Stimulated activated naive CD8-positive, alpha-beta T cell treated with anti-CD3 and anti-CD28 coated beads, Interleukin-15, amount 100 ng/mL, for 72 hours (primary cell): ENCODE measurements at regions not wholly inside any gene's neighbourhood (a gene's known extent, or its start where the extent isn't known, plus 50 kb on each side); places are given as distances from the start of the nearest gene placed in this dataset.
"Not testable (repeated sequence)": the region's sequence is repeated elsewhere in the genome, so short reads cannot be mapped to it uniquely, and the experiment has no call there.

Experiments used
- ATAC-seq: fragments of 150-1000 bp; cut with Tn5 transposase; 2 replicates; pipeline ENCODE4 v1.10.0; 2021; ENCODE audit warnings: mild to moderate bottlenecking, moderate library complexity
- DNase-seq, 2 donors: peaks; one replicate each; pipeline ENCODE4 v3.0.0; 2021 to 2022
- H3K27ac Mint-ChIP-seq, 2 donors: one replicate each; pipeline ENCODE4 v1.8.0; 2022; ENCODE audit warnings: mild to moderate bottlenecking in 2 of 2, mixed read lengths in 2 of 2, moderate library complexity in 2 of 2
- H3K27me3 Mint-ChIP-seq: one replicate; pipeline ENCODE4 v1.8.0; 2022; ENCODE audit warnings: mixed read lengths
- H3K4me1 Mint-ChIP-seq: one replicate; pipeline ENCODE4 v1.8.0; 2022; ENCODE audit warnings: mild to moderate bottlenecking, mixed read lengths
- H3K4me3 Mint-ChIP-seq, 2 donors: one replicate each; pipeline ENCODE4 v1.8.0; 2022; ENCODE audit warnings: mild to moderate bottlenecking in 2 of 2, mixed read lengths in 2 of 2, moderate library complexity in 1 of 2
- H3K9me3 Mint-ChIP-seq, 2 donors: one replicate each; pipeline ENCODE4 v1.8.0; 2022; ENCODE audit warnings: mixed read lengths in 2 of 2

DNA sequence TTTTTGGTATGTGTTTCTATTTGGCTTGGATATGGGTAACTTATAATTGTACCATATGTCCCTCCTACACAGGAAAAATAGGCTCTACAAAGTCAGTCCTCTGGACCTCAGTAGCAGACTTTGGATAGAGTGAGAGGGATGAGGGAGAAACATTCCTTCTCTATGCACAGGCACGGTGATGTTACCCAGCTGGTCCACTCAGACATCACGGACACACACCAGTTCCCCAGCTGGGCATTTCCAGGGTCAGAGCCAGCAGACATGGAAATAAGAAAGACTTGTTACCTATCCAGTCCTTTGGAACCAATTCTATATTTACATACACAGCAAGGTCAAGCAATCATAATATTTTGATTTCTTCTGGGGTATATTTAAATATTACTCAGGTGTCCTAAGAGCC lies 433.1 kb upstream of the KCNMB2 start:
- ATAC-seq, result no peak
- no peaks in the 10 kb centered on the region for H3K9me3 Mint-ChIP-seq

DNA sequence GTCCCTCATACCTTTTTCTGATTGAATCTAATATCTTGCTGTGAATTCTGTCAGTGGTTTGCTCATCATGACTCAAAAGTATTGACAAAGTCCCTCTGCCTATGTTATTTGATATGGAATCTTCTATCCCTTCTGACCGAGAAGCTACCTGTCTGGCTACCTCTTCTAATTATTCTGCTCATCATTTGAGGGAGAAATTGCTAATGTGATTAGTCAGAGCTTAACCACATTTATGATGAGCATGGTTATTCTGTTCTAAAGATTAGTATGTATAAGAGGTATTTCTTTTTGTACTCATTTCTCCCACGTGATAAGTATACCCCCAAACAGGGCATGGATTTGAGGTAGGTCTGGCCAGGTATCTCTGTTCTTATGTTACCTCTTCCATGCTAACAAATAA lies 428.4 kb upstream of the KCNMB2 start:
- no peak overlapping the region for H3K4me3 Mint-ChIP-seq
- DNase-seq, result no peak
- H3K4me1 Mint-ChIP-seq, result no peaks in the 10 kb centered on the region
- no peaks in the 10 kb centered on the region for H3K9me3 Mint-ChIP-seq
- no peaks in the 10 kb centered on the region for H3K27me3 Mint-ChIP-seq
- ATAC-seq, result no peak
- peak overlapping the region in 1 of 2 donors; percentile 34 for H3K27ac Mint-ChIP-seq

More for the DNA sequence above, 433.1 kb upstream of the KCNMB2 start:
- DNase-seq, result no peak
- Mint-ChIP-seq H3K27ac (no peak overlapping the region), H3K4me1 (no peaks in the 10 kb centered on the region), H3K4me3 (no peak overlapping the region), H3K27me3 (no peaks in the 10 kb centered on the region)

DNA sequence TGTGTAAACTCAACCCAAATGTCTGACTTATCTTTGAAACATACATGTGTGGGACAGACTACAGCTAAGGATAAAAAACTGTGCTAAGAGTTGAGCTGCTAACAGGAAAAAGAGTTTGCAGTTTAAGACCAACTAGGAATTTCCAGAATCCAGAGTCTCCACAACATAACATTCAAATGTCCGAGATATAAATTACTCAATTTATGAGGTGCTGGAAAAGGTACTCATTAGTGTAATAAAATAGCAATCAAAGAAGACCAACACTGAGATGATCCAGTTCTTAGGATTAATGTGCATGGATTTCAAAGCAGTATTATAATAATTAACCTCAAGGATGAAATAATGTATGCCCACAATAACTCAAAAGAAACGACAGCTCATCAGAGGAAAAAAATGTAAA lies 426.5 kb upstream of the KCNMB2 start:
- DNase-seq (no peak), ATAC-seq (no peak)
- Mint-ChIP-seq H3K4me1 (no peaks in the 10 kb centered on the region), H3K4me3 (no peak overlapping the region), H3K27ac (no peak overlapping the region), H3K9me3 (no peaks in the 10 kb centered on the region), H3K27me3 (no peaks in the 10 kb centered on the region)

DNA sequence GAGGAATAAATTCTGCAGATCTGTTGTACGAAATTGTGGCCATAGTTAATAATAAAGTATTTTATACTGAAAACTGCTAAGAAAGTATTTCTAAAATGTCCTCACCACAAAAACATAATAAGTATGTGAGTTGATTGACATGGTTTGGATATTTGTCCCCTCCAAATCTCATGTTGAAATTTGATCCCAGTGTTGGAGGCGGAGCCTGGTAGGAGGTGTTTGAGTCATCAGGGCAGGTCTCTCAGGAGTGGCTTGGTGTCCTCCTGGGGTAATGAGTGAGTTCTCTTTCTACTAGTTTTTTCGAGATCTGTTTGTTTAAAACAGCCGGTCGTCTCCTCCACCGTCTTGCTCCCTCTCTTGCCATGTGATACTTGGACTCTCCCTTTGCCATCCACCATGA lies 424.1 kb upstream of the KCNMB2 start:
- Mint-ChIP-seq H3K4me1 (no peaks in the 10 kb centered on the region), H3K4me3 (no peak overlapping the region), H3K27ac (no peak overlapping the region), H3K27me3 (no peaks in the 10 kb centered on the region), H3K9me3 (no peaks in the 10 kb centered on the region)
- ATAC-seq, result no peak
- DNase-seq, result peak in 1 of 2 donors; percentile 13

DNA sequence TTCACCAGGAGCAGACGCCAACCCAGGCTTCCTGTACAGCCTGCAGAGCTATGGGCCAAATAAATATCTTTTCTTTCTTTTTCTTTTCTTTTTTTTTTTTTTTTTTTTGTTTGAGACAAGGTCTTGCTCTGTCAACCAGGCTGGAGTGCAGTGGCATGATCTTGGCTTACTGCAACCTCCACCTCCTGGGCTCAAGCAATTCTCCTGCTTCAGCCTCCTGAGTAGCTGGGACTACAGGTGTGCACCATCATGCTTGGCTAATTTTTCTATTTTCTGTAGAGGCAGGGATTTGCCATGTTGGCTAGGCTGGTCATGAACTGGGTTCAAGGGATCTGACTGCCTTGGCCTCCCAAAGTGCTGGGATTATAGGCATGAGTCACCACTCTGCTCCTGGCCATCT lies 423.7 kb upstream of the KCNMB2 start:
- not testable (repeated sequence) for ATAC-seq, H3K9me3 Mint-ChIP-seq

DNA sequence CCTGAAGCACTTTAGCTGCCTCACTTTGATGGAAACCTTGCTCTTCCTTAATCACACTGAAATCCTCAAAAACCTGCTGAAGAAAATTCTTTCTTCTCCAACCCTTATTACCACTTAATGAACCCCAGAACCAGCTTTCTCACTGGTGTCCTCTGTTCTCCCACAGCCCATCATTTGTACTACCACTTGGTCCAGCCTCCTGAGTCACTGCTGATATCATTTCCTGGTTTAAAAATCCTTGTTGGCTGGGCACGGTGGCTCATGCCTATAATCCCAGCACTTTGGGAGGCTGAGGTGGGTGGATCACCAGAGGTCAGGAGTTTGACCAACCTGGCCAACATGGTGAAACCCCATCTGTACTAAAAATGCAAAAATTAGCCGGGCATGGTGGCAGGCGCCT lies 418.6 kb upstream of the KCNMB2 start:
- Mint-ChIP-seq H3K27me3 (no peaks in the 10 kb centered on the region), H3K27ac (no peak overlapping the region), H3K9me3 (peaks cover 12 to 16% of the 10 kb centered on the region in 2 donors), H3K4me1 (no peaks in the 10 kb centered on the region), H3K4me3 (no peak overlapping the region)
- no peak for DNase-seq
- ATAC-seq, result no peak

More for the DNA sequence above, 423.7 kb upstream of the KCNMB2 start:
- not testable (repeated sequence) for H3K27ac Mint-ChIP-seq, H3K4me1 Mint-ChIP-seq, H3K27me3 Mint-ChIP-seq, DNase-seq, H3K4me3 Mint-ChIP-seq

DNA sequence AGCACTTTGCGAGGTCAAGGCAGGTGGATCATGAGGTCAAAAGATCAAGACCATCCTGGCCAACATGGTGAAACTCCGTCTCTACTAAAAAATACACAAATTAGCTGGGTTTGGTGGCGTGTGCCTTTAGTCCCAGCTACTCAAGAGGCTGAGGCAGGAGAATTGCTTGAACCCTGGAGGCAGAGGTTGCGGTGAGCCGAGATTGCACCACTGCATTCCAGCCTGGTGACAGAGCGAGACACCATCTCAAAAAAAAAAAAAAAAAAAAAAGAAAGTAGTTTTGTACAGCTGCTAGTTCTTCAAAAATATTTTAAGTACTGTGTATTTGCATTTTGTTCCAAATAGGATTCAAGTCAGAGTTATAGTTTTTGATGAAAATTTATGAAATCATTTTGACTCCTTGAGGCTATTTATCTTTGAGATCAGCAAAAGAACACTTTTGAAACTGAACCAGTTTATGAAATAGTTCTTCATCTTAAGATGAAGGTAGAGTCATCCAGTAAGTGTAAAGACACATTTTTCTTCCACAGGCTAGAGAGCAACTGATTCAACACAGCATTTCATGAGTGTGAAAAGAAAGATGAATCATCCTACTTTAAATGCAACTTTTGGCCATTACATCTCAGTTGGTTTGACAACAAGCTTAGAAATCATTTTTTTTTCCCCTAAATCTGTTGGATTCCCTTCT lies 416.5 kb upstream of the KCNMB2 start:
- H3K27ac Mint-ChIP-seq, result peak overlapping the region in 1 of 2 donors; percentile 64
- H3K9me3 Mint-ChIP-seq, result peaks cover 12 to 16% of the 10 kb centered on the region in 2 donors
- not testable (repeated sequence) for H3K4me3 Mint-ChIP-seq, DNase-seq, ATAC-seq, H3K27me3 Mint-ChIP-seq, H3K4me1 Mint-ChIP-seq

DNA sequence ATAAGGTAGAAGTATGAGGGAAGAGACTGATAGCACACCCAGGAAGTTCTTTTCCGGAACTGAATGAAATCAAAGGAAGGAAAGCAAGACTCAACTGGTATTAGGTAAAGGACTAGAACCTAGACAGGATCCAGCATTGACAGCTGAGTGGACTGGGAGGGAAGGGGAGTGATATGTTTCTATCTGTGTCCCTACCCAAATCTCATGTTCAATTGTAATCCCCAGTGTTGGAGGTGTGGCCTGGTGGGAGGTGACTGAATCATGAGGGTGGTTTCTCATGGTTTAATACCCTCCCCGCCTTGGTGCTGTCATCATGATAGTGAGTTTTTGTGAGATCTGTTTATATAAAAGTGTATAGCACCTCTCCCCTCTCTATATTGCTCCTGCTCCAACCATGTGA lies 415.9 kb upstream of the KCNMB2 start:
- H3K27me3 Mint-ChIP-seq, result no peaks in the 10 kb centered on the region
- H3K4me3 Mint-ChIP-seq, result no peak overlapping the region
- peak; percentile 49 for ATAC-seq
- H3K4me1 Mint-ChIP-seq, result no peaks in the 10 kb centered on the region
- DNase-seq, result no peak
- H3K27ac Mint-ChIP-seq, result no peak overlapping the region
- peaks cover 12 to 16% of the 10 kb centered on the region in 2 donors for H3K9me3 Mint-ChIP-seq

DNA sequence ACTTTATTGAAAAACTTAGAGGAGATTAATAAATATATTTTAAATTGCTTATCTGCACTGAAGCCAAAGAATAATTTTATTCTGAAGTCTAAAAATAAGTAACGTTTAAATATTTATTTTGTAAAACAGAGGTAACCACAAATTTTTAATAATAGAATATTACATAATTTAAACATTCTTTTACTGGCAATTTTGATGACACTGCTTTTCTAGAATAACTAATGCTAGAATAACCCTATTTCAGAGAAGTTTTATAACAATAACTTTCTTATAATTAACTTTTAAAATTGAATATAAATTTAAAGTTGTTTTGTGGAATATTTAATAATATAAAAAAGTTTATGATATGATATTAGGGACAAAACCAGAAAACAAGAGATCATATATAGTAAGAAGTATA lies 409.6 kb upstream of the KCNMB2 start:
- Mint-ChIP-seq H3K4me1 (no peaks in the 10 kb centered on the region), H3K27ac (no peak overlapping the region), H3K27me3 (no peaks in the 10 kb centered on the region), H3K4me3 (no peak overlapping the region), H3K9me3 (no peaks in the 10 kb centered on the region)
- DNase-seq (no peak), ATAC-seq (no peak)

DNA sequence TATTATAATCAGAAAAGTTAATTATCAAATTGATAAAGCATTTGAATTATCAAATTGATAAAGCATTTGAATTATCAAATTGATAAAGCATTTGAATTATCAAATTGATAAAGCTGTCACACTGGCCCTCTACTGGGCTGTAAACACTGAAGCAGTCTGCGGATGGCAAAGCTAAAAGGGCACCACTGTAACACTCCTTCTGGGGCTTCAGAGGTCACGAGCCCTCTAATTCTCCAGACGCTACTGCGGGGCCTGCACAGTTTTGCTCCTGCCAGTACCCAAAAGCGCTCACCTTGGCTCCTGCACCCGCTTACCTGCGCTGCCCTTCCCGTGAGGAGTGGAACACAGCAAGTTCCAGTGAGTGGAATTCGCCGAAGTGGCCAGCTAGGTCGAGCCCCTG lies 409.0 kb upstream of the KCNMB2 start:
- DNase-seq (no peak), ATAC-seq (no peak)
- Mint-ChIP-seq H3K27me3 (no peaks in the 10 kb centered on the region), H3K4me1 (no peaks in the 10 kb centered on the region), H3K9me3 (no peaks in the 10 kb centered on the region), H3K27ac (no peak overlapping the region), H3K4me3 (no peak overlapping the region)

DNA sequence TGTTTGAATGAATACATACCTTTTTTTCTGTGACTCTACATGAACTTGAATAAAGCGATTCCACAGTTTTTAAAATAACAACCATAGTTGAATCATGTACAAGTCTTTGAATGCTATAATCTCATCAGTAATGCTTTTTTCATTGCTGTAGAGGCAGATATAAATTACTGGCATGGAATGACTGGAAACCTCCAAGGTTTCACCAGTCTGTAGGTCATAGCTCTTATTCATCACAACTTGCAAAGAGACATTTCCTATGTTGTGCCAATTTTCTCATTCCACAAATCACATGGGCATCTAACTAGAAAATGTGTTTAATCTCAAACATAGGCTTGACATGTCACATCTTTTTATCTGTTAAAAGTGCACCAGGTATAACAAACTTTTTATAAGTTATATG lies 407.1 kb upstream of the KCNMB2 start:
- no peaks in the 10 kb centered on the region for H3K27me3 Mint-ChIP-seq
- H3K4me1 Mint-ChIP-seq, result no peaks in the 10 kb centered on the region
- no peak for ATAC-seq
- no peak for DNase-seq
- H3K9me3 Mint-ChIP-seq, result no peaks in the 10 kb centered on the region
- H3K27ac Mint-ChIP-seq, result no peak overlapping the region
- no peak overlapping the region for H3K4me3 Mint-ChIP-seq

DNA sequence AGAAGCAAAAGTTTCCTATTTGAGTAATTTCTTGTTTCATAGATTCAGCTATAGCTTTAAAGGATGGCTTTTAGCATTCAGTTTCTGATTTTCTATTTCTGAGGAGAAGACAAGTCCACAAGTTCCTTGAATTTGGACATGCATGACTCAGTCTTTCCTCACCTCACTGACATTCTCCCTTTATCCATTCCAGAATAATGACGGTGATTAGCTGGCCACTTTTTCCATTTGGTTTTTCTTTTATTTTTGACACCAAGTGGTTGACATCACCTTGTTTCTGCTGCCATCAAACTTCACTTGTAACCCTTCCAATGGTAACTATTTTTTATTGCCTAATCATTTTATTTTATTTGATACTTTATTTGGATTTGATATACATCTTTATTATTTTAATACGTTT lies 404.4 kb upstream of the KCNMB2 start:
- H3K4me3 Mint-ChIP-seq, result no peak overlapping the region
- peaks cover 0 to 13% of the 10 kb centered on the region in 2 donors for H3K9me3 Mint-ChIP-seq
- no peaks in the 10 kb centered on the region for H3K27me3 Mint-ChIP-seq
- no peak overlapping the region for H3K27ac Mint-ChIP-seq
- H3K4me1 Mint-ChIP-seq, result no peaks in the 10 kb centered on the region
- no peak for ATAC-seq
- no peak for DNase-seq

DNA sequence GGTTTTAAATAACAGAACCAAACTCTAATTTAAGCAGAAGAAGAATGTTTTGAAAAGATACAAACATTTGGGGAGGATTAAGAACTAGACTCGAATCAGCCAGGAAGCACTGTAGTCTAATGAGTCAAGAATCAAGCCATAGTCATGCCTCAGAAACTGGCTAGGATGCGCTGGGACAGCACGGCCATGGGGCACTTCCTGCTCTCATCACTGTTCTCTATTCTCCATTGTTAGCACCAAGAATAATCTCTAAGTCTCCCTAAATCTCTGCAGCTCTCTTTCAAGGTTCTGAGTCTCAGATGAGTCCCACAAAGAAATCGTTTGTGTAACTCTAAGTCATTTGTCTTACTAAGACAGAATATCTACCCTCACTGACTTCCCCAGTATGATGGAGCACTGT lies 399.0 kb upstream of the KCNMB2 start:
- Mint-ChIP-seq H3K4me3 (no peak overlapping the region), H3K4me1 (no peaks in the 10 kb centered on the region), H3K9me3 (peaks cover 8 to 13% of the 10 kb centered on the region in 2 donors)

DNA sequence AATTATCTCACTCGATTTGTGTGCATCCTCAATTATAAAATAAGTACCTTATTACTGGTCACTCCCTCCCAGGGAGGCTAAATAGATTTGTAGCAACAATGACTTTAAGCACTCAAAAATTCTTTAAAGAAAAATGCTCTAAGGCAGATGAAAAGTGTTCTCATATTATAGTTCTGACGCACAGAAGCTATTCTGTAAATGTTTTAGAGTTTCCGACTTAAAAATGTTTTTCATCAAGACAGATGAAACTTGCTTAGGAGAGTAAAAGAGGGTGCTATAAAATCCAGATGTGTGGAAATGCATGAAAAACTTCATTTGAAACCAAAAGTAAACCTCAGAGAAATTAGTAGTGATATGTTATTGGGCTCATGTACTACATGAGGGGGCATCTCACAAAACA lies 398.4 kb upstream of the KCNMB2 start:
- Mint-ChIP-seq H3K27me3 (no peaks in the 10 kb centered on the region), H3K27ac (no peak overlapping the region)
- ATAC-seq, result no peak

More for the DNA sequence above, 399.0 kb upstream of the KCNMB2 start:
- Mint-ChIP-seq H3K27ac (no peak overlapping the region), H3K27me3 (no peaks in the 10 kb centered on the region)
- DNase-seq, result no peak
- ATAC-seq, result no peak

DNA sequence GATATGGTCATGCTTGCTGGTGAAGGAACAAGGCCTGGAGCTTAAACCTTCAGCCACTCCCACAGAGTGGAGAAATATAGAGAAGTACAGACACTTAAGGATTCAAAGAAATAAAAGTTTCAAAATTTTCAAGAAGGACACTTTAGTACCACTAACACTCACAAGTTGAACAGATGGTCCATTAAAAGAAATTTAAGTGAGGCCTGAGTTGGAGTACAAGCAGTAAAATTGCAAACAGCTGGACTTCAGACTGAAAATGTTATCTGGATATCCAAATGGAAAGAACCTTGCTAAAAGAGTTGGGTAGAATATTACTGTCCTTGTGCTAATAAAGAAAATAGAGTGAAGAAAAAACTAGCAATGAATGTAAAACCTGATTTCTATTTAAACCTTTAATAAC lies 397.1 kb upstream of the KCNMB2 start:
- H3K4me3 Mint-ChIP-seq, result no peak overlapping the region
- DNase-seq, result no peak
- H3K27ac Mint-ChIP-seq, result no peak overlapping the region
- no peaks in the 10 kb centered on the region for H3K4me1 Mint-ChIP-seq
- no peaks in the 10 kb centered on the region for H3K27me3 Mint-ChIP-seq
- ATAC-seq, result no peak
- peaks cover 8 to 13% of the 10 kb centered on the region in 2 donors for H3K9me3 Mint-ChIP-seq

More for the DNA sequence above, 398.4 kb upstream of the KCNMB2 start:
- no peaks in the 10 kb centered on the region for H3K4me1 Mint-ChIP-seq
- no peak for DNase-seq
- no peak overlapping the region for H3K4me3 Mint-ChIP-seq
- peaks cover 8 to 13% of the 10 kb centered on the region in 2 donors for H3K9me3 Mint-ChIP-seq

DNA sequence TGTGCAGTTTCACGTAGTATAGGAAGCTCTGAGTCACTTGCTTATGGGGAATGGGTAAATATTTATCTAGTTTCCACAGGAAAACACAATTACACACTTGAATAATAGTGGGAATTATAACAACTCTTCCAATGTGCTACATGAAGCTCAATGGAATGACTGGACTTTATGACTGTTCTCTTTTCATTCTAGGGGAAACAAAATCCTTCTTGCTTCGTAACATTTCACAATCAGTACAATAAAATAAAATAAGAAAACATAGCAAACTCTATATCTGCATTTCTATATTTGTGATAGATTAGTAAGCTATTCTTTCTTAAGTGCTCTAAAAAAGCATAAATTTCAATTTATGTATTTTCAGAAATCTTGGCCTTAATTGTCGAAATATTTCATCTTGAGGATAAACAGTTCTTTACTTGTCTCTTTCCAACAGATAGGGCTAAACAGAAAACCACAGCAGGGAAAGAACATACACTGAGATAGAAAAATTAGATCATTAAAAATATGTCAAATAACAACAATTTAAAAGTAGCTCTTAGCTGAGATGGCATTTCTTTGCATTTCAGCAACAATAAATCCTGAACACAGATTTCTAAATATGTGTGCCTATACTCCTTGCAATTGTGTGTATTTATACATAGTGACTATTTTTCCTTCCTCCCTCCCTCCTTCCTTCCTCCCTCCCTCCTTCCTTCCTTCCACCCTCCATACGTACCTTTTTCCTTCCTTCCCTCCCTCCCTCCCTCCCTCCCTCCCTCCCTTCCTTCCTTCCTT lies 395.5 kb upstream of the KCNMB2 start:
- DNase-seq, result no peak
- no peak for ATAC-seq
- peaks cover 0 to 8% of the 10 kb centered on the region in 2 donors for H3K9me3 Mint-ChIP-seq
- H3K4me3 Mint-ChIP-seq, result no peak overlapping the region
- H3K27me3 Mint-ChIP-seq, result no peaks in the 10 kb centered on the region
- no peaks in the 10 kb centered on the region for H3K4me1 Mint-ChIP-seq
- no peak overlapping the region for H3K27ac Mint-ChIP-seq
